WTC11 (cell line): ENCODE measurements at regions not wholly inside any gene's neighbourhood (a gene's known extent, or its start where the extent isn't known, plus 50 kb on each side); places are given as distances from the start of the nearest gene placed in this dataset.

Experiments used
- ATAC-seq: fragments of 200-7000 bp; cut with Tn5 transposase; 2 replicates; pipeline ENCODE4 v1.10.0; 2021; ENCODE audit warnings: mild to moderate bottlenecking, moderate library complexity
- CTCF ChIA-PET: fragments of 300-600 bp; sonication (Branson Sonifier 250); formaldehyde crosslinking; loops from one replicate; lab custom pipeline; 2021; ENCODE audit warnings: antibody characterized with exemption; lab: Charles Lee
- POLR2A ChIA-PET: fragments of 350-600 bp; sonication (Branson Sonifier 250); formaldehyde crosslinking; loops from one replicate; lab custom pipeline; 2021; ENCODE audit warnings: antibody characterized with exemption; lab: Charles Lee
- DNase-seq: peaks from one replicate; pipeline ENCODE4 v3.0.0; 2021; ENCODE audit warnings: low spot score
- H3K27ac Mint-ChIP-seq: 2 replicates; pipeline ENCODE4 v1.8.0; 2021; ENCODE audit warnings: mixed read lengths
- H3K27me3 Mint-ChIP-seq: 2 replicates; pipeline ENCODE4 v1.8.0; 2021; ENCODE audit warnings: low read depth, mild to moderate bottlenecking, moderate library complexity, mixed read lengths
- H3K36me3 Mint-ChIP-seq: 2 replicates; pipeline ENCODE4 v1.8.0; 2021; ENCODE audit warnings: mixed read lengths
- H3K4me1 Mint-ChIP-seq: 2 replicates; pipeline ENCODE4 v1.8.0; 2022; ENCODE audit warnings: mixed read lengths
- H3K4me3 Mint-ChIP-seq: 2 replicates; pipeline ENCODE4 v1.8.0; 2021; ENCODE audit warnings: mild to moderate bottlenecking, moderate library complexity, mixed read lengths
- H3K9me3 Mint-ChIP-seq: 2 replicates; pipeline ENCODE4 v1.8.0; 2021; ENCODE audit warnings: mixed read lengths
- CREB1 ChIP-seq: sonication (generic); formaldehyde crosslinking; IDR thresholded peaks from 2 replicates; pipeline ENCODE4 v1.8.0; 2023; ENCODE audit warnings: mild to moderate bottlenecking, missing genetic modification reagents
- ELF4 ChIP-seq: sonication (generic); formaldehyde crosslinking; IDR thresholded peaks from 2 replicates; pipeline ENCODE4 v1.8.1; 2022; ENCODE audit warnings: low read depth, mild to moderate bottlenecking, moderate library complexity, missing genetic modification reagents
- GABPB1 ChIP-seq: sonication (generic); formaldehyde crosslinking; IDR thresholded peaks from 2 replicates; pipeline ENCODE4 v1.8.1; 2023; ENCODE audit warnings: mild to moderate bottlenecking, missing genetic modification reagents
- JAZF1 ChIP-seq: fragments of 250-450 bp; sonication (Bioruptor Pico); IDR thresholded peaks from 2 replicates; pipeline ENCODE4 v1.9.0; 2021; ENCODE audit warnings: moderate library complexity, mild to moderate bottlenecking, inconsistent platforms
- NFATC4 ChIP-seq: fragments of 250-450 bp; sonication (Bioruptor Pico); IDR thresholded peaks from 2 replicates; pipeline ENCODE4 v1.9.0; 2021; ENCODE audit warnings: mild to moderate bottlenecking
- NR1H2 ChIP-seq: sonication (generic); formaldehyde crosslinking; IDR thresholded peaks from 2 replicates; pipeline ENCODE4 v1.9.0; 2021; ENCODE audit warnings: mild to moderate bottlenecking, moderate library complexity, missing genetic modification reagents
- NR2C2 ChIP-seq: sonication (generic); formaldehyde crosslinking; IDR thresholded peaks from 2 replicates; pipeline ENCODE4 v1.8.0; 2022; ENCODE audit warnings: mild to moderate bottlenecking, missing genetic modification reagents
- TEAD1 ChIP-seq: sonication (generic); formaldehyde crosslinking; IDR thresholded peaks from 2 replicates; pipeline ENCODE4 v1.8.0; 2022; ENCODE audit warnings: mild to moderate bottlenecking, missing genetic modification reagents
- ZNF232 ChIP-seq: sonication (generic); formaldehyde crosslinking; IDR thresholded peaks from 2 replicates; pipeline ENCODE4 v1.8.0; 2022; ENCODE audit warnings: mild to moderate bottlenecking, missing genetic modification reagents
- ZNF423 ChIP-seq: fragments of 250-450 bp; sonication (Bioruptor Pico); IDR thresholded peaks from 2 replicates; pipeline ENCODE4 v2.1.2; 2022; ENCODE audit warnings: mild to moderate bottlenecking, moderate library complexity
- ZNF671 ChIP-seq: fragments of 250-450 bp; sonication (Bioruptor Pico); IDR thresholded peaks from 2 replicates; pipeline ENCODE4 v1.8.0; 2021; ENCODE audit warnings: mild to moderate bottlenecking
- TF ChIP-seq, protein P1 (sequence below): sonication (generic); formaldehyde crosslinking; IDR thresholded peaks from 2 replicates; pipeline ENCODE4 v1.8.0; 2023; ENCODE audit warnings: missing genetic modification reagents, mild to moderate bottlenecking, borderline replicate concordance
- TF ChIP-seq, protein P2 (sequence below): fragments of 250-450 bp; sonication (Bioruptor Pico); IDR thresholded peaks from 2 replicates; pipeline ENCODE4 v1.8.0; 2021; ENCODE audit warnings: mild to moderate bottlenecking
- TF ChIP-seq, protein P3 (sequence below): fragments of 250-450 bp; sonication (Bioruptor Pico); IDR thresholded peaks from 2 replicates; pipeline ENCODE4 v1.9.0; 2021; ENCODE audit warnings: mild to moderate bottlenecking
- TF ChIP-seq, protein P4 (sequence below): sonication (generic); formaldehyde crosslinking; IDR thresholded peaks from 2 replicates; pipeline ENCODE4 v1.8.1; 2022; ENCODE audit warnings: mild to moderate bottlenecking, moderate library complexity, missing genetic modification reagents
- TF ChIP-seq, protein P5 (sequence below): sonication (generic); formaldehyde crosslinking; IDR thresholded peaks from 2 replicates; pipeline ENCODE4 v1.8.1; 2023; ENCODE audit warnings: mild to moderate bottlenecking, moderate library complexity, missing genetic modification reagents
- TF ChIP-seq, protein P6 (sequence below): sonication (generic); formaldehyde crosslinking; IDR thresholded peaks from 2 replicates; pipeline ENCODE4 v1.8.1; 2023; ENCODE audit warnings: mild to moderate bottlenecking, missing genetic modification reagents, moderate library complexity

DNA sequence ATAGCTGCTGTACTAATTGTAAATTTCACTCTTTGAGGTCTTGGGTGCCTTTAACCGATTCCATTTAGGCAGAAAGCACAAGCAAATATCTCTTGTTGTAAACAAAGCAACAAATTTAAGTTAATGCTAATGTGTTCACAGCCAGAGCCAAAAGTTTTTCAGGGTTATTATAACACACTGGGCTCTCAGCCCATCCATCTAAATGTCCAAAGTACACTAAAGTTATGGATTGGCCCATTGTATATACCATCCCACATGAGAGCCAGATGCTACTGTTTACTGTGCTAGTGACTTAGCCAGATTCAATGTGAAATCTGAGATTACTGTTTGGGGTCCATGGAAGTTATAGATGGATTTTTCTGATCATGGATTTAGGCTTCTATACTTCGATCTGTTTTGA, 186.7 kb downstream of the LARP7 start (continued):
- TF ChIP-seq, protein P1, sequence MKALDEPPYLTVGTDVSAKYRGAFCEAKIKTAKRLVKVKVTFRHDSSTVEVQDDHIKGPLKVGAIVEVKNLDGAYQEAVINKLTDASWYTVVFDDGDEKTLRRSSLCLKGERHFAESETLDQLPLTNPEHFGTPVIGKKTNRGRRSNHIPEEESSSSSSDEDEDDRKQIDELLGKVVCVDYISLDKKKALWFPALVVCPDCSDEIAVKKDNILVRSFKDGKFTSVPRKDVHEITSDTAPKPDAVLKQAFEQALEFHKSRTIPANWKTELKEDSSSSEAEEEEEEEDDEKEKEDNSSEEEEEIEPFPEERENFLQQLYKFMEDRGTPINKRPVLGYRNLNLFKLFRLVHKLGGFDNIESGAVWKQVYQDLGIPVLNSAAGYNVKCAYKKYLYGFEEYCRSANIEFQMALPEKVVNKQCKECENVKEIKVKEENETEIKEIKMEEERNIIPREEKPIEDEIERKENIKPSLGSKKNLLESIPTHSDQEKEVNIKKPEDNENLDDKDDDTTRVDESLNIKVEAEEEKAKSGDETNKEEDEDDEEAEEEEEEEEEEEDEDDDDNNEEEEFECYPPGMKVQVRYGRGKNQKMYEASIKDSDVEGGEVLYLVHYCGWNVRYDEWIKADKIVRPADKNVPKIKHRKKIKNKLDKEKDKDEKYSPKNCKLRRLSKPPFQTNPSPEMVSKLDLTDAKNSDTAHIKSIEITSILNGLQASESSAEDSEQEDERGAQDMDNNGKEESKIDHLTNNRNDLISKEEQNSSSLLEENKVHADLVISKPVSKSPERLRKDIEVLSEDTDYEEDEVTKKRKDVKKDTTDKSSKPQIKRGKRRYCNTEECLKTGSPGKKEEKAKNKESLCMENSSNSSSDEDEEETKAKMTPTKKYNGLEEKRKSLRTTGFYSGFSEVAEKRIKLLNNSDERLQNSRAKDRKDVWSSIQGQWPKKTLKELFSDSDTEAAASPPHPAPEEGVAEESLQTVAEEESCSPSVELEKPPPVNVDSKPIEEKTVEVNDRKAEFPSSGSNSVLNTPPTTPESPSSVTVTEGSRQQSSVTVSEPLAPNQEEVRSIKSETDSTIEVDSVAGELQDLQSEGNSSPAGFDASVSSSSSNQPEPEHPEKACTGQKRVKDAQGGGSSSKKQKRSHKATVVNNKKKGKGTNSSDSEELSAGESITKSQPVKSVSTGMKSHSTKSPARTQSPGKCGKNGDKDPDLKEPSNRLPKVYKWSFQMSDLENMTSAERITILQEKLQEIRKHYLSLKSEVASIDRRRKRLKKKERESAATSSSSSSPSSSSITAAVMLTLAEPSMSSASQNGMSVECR (CRISPR knock-in tag) = no peak
- TF ChIP-seq JAZF1 (CRISPR knock-in tag) = no peak
- TF ChIP-seq, protein P2, sequence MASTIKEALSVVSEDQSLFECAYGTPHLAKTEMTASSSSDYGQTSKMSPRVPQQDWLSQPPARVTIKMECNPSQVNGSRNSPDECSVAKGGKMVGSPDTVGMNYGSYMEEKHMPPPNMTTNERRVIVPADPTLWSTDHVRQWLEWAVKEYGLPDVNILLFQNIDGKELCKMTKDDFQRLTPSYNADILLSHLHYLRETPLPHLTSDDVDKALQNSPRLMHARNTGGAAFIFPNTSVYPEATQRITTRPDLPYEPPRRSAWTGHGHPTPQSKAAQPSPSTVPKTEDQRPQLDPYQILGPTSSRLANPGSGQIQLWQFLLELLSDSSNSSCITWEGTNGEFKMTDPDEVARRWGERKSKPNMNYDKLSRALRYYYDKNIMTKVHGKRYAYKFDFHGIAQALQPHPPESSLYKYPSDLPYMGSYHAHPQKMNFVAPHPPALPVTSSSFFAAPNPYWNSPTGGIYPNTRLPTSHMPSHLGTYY (CRISPR knock-in tag) = no peak
- no peak for TF ChIP-seq ZNF232

DNA sequence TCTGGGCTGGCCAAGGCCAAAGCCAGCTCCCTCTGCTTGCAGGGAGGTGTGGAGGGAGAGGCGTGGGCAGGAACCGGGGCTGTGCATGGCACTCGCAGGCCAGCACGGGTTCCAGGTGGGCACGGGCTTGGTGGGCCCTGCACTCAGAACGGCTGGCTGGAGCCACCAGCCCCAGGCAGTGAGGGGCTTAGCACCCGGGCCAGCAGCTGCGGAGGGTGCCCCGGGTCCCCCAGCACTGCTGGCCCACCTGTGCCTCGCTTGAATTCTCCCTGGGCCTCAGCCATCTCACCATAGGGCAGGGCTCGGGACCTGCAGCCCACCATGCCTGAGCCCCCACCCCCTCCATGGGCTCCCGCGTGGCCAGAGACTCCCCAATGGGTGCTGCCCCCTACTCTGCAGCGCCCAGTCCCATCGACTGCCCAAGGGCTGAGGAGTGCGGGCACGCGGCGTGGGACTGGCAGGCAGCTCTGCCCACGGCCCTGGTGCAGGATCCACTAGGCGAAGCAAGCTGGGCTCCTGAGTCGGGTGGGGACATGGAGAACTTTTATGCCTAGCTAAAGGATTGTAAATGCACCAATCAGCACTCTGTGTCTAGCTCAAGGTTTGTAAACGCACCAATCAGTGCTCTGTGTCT, 193.9 kb downstream of the LARP7 start:
- no peak overlapping the region for H3K27ac Mint-ChIP-seq
- H3K27me3 Mint-ChIP-seq = peaks cover 8% of the 10 kb centered on the region; the same call in 1 of the 2 replicates
- peaks cover 70% of the 10 kb centered on the region for H3K9me3 Mint-ChIP-seq
- no peak overlapping the region for H3K4me3 Mint-ChIP-seq
- peaks cover 75% of the 10 kb centered on the region for H3K36me3 Mint-ChIP-seq
- DNase-seq (no peak), ATAC-seq (no peak)
- POLR2A ChIA-PET = no interaction called here
- no peaks in the 10 kb centered on the region for H3K4me1 Mint-ChIP-seq
- TF ChIP-seq NR2C2 (no peak), ZNF423 (CRISPR knock-in tag) (no peak), ZNF232 (no peak), TEAD1 (CRISPR knock-in tag) (no peak), ELF4 (CRISPR knock-in tag) (no peak), ZNF671 (no peak), NFATC4 (no peak), CREB1 (CRISPR knock-in tag) (no peak), GABPB1 (CRISPR knock-in tag) (no peak), NR1H2 (CRISPR knock-in tag) (no peak)
- TF ChIP-seq, protein P3, sequence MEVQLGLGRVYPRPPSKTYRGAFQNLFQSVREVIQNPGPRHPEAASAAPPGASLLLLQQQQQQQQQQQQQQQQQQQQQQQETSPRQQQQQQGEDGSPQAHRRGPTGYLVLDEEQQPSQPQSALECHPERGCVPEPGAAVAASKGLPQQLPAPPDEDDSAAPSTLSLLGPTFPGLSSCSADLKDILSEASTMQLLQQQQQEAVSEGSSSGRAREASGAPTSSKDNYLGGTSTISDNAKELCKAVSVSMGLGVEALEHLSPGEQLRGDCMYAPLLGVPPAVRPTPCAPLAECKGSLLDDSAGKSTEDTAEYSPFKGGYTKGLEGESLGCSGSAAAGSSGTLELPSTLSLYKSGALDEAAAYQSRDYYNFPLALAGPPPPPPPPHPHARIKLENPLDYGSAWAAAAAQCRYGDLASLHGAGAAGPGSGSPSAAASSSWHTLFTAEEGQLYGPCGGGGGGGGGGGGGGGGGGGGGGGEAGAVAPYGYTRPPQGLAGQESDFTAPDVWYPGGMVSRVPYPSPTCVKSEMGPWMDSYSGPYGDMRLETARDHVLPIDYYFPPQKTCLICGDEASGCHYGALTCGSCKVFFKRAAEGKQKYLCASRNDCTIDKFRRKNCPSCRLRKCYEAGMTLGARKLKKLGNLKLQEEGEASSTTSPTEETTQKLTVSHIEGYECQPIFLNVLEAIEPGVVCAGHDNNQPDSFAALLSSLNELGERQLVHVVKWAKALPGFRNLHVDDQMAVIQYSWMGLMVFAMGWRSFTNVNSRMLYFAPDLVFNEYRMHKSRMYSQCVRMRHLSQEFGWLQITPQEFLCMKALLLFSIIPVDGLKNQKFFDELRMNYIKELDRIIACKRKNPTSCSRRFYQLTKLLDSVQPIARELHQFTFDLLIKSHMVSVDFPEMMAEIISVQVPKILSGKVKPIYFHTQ = no peak
- TF ChIP-seq, protein P4, sequence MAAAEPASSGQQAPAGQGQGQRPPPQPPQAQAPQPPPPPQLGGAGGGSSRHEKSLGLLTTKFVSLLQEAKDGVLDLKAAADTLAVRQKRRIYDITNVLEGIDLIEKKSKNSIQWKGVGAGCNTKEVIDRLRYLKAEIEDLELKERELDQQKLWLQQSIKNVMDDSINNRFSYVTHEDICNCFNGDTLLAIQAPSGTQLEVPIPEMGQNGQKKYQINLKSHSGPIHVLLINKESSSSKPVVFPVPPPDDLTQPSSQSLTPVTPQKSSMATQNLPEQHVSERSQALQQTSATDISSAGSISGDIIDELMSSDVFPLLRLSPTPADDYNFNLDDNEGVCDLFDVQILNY (CRISPR knock-in tag) = no peak
- TF ChIP-seq, protein P5, sequence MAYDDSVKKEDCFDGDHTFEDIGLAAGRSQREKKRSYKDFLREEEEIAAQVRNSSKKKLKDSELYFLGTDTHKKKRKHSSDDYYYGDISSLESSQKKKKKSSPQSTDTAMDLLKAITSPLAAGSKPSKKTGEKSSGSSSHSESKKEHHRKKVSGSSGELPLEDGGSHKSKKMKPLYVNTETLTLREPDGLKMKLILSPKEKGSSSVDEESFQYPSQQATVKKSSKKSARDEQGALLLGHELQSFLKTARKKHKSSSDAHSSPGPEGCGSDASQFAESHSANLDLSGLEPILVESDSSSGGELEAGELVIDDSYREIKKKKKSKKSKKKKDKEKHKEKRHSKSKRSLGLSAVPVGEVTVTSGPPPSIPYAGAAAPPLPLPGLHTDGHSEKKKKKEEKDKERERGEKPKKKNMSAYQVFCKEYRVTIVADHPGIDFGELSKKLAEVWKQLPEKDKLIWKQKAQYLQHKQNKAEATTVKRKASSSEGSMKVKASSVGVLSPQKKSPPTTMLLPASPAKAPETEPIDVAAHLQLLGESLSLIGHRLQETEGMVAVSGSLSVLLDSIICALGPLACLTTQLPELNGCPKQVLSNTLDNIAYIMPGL (CRISPR knock-in tag) = no peak
- TF ChIP-seq, protein P6, sequence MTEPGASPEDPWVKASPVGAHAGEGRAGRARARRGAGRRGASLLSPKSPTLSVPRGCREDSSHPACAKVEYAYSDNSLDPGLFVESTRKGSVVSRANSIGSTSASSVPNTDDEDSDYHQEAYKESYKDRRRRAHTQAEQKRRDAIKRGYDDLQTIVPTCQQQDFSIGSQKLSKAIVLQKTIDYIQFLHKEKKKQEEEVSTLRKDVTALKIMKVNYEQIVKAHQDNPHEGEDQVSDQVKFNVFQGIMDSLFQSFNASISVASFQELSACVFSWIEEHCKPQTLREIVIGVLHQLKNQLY = no peak
- CTCF ChIA-PET = interaction anchor here (1.2 kb wide), 1 partner anchor 66 kb away, joined by 3 read pairs; no protein-coding TSS in a partner anchor
